Stomach (tissue), 4 donors: ENCODE measurements at regions not wholly inside any gene's neighbourhood (a gene's known extent, or its start where the extent isn't known, plus 50 kb on each side); places are given as distances from the start of the nearest gene placed in this dataset.

Experiments
- CTCF ChIP-seq, 7 experiments: fragments of 450-650 bp in 4 of 7; fragments of 200-600 bp in 3 of 7; sonication (generic) in 3 of 7; IDR thresholded peaks; one replicate each; pipeline ENCODE4 v1.5.1; 2016 to 2019; ENCODE audit warnings: antibody characterized with exemption in 7 of 7, control low read depth in 2 of 7, mild to moderate bottlenecking in 1 of 7
- POLR2A ChIP-seq, 4 donors: fragments of 450-650 bp; IDR thresholded peaks; one replicate each; pipeline ENCODE4 v1.6.1; 2016; ENCODE audit warnings: antibody characterized with exemption in 4 of 4, control low read depth in 2 of 4, mild to moderate bottlenecking in 1 of 4, moderate library complexity in 1 of 4
- POLR2AphosphoS5 ChIP-seq, 3 donors: sonication (generic); formaldehyde crosslinking; IDR thresholded peaks; one replicate each; pipeline ENCODE4 v1.6.1; 2016; ENCODE audit warnings: antibody characterized with exemption in 3 of 3

GRCh38 chr18:38454764-38455469, 889.3 kb upstream of the CELF4 start:
- no peak for TF ChIP-seq CTCF (IDR thresholded peaks at IDR 0.05)
- TF ChIP-seq POLR2A (IDR thresholded peaks at IDR 0.05): no peak
- no peak for TF ChIP-seq POLR2AphosphoS5 (IDR thresholded peaks at IDR 0.05)
